Osteoblast (primary cell): ENCODE measurements at regions not wholly inside any gene's neighbourhood (a gene's known extent, or its start where the extent isn't known, plus 50 kb on each side); places are given as distances from the start of the nearest gene placed in this dataset.

Source experiments
- DNase-seq: peaks from one replicate; pipeline ENCODE4 v3.0.0; 2011; ENCODE audit warnings: low spot score, mixed read lengths; ENCODE audit not compliant: insufficient read length; ENCODE audit errors: missing footprints
- H2AFZ ChIP-seq: 2 replicates; pipeline ENCODE4 v1.6.0; 2011; ENCODE audit warnings: mild to moderate bottlenecking, low read length
- H3K27ac ChIP-seq: 2 replicates; pipeline ENCODE4 v1.5.1; 2011; ENCODE audit warnings: mild to moderate bottlenecking, low read depth, low read length, moderate library complexity
- H3K27me3 ChIP-seq: 2 replicates; pipeline ENCODE4 v1.6.0; 2012; ENCODE audit warnings: mild to moderate bottlenecking, control low read depth, inconsistent platforms, low read length, moderate library complexity; ENCODE audit not compliant: insufficient read depth
- H3K36me3 ChIP-seq: 2 replicates; pipeline ENCODE4 v1.5.1; 2011; ENCODE audit warnings: mild to moderate bottlenecking, low read length, control low read depth, moderate library complexity; ENCODE audit not compliant: insufficient read depth
- H3K4me1 ChIP-seq: 2 replicates; pipeline ENCODE4 v1.5.1; 2011; ENCODE audit warnings: mild to moderate bottlenecking, low read length, control low read depth, moderate library complexity; ENCODE audit not compliant: insufficient read depth
- H3K4me2 ChIP-seq: 2 replicates; pipeline ENCODE4 v1.6.0; 2011; ENCODE audit warnings: mild to moderate bottlenecking, low read length; ENCODE audit not compliant: insufficient read depth
- H3K4me3 ChIP-seq: fragments of 200-600 bp; sonication (generic); 3 replicates; pipeline ENCODE4 v1.5.1; 2012; ENCODE audit warnings: mild to moderate bottlenecking, low read length, inconsistent platforms; ENCODE audit not compliant: insufficient read depth
- H3K79me2 ChIP-seq: 2 replicates; pipeline ENCODE4 v1.6.0; 2012; ENCODE audit warnings: mild to moderate bottlenecking, low read length, control low read depth, inconsistent platforms; ENCODE audit not compliant: insufficient read depth
- H3K9me3 ChIP-seq: 2 replicates; pipeline ENCODE4 v1.5.1; 2011; ENCODE audit warnings: low read depth, low read length, control low read depth
- H4K20me1 ChIP-seq: 2 replicates; pipeline ENCODE4 v1.6.0; 2012; ENCODE audit warnings: mild to moderate bottlenecking, low read length, control low read depth; ENCODE audit not compliant: insufficient read depth
- TF ChIP-seq, protein P1 (sequence below): IDR thresholded peaks from 2 replicates; pipeline ENCODE4 v1.5.1; 2011; ENCODE audit warnings: mild to moderate bottlenecking, low read depth, low read length, moderate library complexity; ENCODE audit errors: extremely low read depth

GRCh38 chr4:175932116-175932515 lies 120.1 kb upstream of the GPM6A start:
- Histone ChIP-seq H3K27me3 (no peaks in the 10 kb centered on the region), H4K20me1 (no peaks in the 10 kb centered on the region), H3K36me3 (no peaks in the 10 kb centered on the region), H3K4me2 (no peak overlapping the region), H2AFZ (no peak overlapping the region), H3K9me3 (no peaks in the 10 kb centered on the region), H3K27ac (no peak overlapping the region), H3K79me2 (no peaks in the 10 kb centered on the region), H3K4me1 (no peaks in the 10 kb centered on the region), H3K4me3 (no peak overlapping the region)
- no peak for DNase-seq
- TF ChIP-seq, protein P1, sequence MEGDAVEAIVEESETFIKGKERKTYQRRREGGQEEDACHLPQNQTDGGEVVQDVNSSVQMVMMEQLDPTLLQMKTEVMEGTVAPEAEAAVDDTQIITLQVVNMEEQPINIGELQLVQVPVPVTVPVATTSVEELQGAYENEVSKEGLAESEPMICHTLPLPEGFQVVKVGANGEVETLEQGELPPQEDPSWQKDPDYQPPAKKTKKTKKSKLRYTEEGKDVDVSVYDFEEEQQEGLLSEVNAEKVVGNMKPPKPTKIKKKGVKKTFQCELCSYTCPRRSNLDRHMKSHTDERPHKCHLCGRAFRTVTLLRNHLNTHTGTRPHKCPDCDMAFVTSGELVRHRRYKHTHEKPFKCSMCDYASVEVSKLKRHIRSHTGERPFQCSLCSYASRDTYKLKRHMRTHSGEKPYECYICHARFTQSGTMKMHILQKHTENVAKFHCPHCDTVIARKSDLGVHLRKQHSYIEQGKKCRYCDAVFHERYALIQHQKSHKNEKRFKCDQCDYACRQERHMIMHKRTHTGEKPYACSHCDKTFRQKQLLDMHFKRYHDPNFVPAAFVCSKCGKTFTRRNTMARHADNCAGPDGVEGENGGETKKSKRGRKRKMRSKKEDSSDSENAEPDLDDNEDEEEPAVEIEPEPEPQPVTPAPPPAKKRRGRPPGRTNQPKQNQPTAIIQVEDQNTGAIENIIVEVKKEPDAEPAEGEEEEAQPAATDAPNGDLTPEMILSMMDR = no peak

DNA sequence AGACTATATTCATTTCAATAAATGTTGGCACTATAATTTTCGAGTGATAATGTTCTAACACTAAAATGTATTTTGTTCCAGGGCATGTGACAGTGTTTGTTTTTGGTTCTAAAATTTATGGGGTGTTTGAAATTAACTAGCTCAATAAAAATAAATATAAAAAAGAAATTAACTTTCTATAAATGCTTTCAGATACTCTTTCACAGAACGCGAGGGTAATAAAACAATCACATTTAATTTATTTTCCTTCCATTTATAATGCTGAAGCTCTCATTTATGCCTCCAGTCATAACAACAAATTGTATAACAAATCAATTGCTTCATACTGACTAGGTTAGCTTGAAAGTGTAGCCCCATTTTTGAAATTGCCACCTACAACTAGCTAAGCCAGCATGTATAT lies 122.4 kb upstream of the GPM6A start:
- Histone ChIP-seq H3K27ac (no peak overlapping the region), H3K4me3 (no peak overlapping the region), H3K79me2 (no peaks in the 10 kb centered on the region), H3K4me1 (no peaks in the 10 kb centered on the region), H2AFZ (no peak overlapping the region), H4K20me1 (no peaks in the 10 kb centered on the region), H3K4me2 (no peak overlapping the region), H3K36me3 (no peaks in the 10 kb centered on the region), H3K9me3 (no peaks in the 10 kb centered on the region), H3K27me3 (no peaks in the 10 kb centered on the region)
- DNase-seq = no peak
- TF ChIP-seq, protein P1 = no peak

DNA sequence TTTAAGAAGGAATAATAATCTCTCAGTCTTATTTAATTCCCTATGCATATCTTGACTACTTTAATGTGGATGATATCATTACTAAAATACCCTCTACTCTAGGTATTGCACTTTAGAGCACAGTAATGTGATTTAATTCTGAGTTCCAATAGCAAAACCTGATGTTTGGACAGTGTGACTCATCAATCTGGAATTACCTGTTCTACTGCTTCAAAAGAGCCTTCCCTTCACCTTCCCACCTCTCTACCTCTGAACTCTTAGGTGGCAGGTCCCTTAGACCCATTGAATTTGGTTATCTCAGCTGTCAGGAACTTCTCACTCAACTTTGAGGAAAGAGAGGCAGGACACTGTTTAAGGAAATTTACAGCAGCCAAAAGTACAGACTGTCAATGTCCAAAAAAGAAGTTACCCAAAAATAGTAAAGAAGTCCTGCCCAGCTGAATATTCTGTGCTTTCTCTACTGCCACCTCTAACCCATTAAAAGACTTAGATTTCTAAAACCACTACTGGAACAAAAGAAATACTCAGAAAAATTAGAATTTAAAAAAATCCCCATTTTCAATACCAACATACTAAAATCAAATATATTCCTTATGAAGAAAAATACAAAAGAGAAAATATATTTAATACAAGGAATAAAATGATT lies 123.1 kb upstream of the GPM6A start:
- TF ChIP-seq, protein P1 = no peak
- no peak overlapping the region for H2AFZ ChIP-seq

GRCh38 chr4:175944126-175944910 lies 121.3 kb upstream of the WDR17 start:
- Histone ChIP-seq H3K4me1 (peaks cover 6% of the 10 kb centered on the region), H3K9me3 (no peaks in the 10 kb centered on the region), H3K36me3 (no peaks in the 10 kb centered on the region), H3K27me3 (no peaks in the 10 kb centered on the region), H3K4me3 (no peak overlapping the region), H3K79me2 (no peaks in the 10 kb centered on the region), H3K4me2 (no peak overlapping the region), H3K27ac (no peak overlapping the region), H4K20me1 (no peaks in the 10 kb centered on the region), H2AFZ (no peak overlapping the region)
- TF ChIP-seq, protein P1 = no peak
- no peak for DNase-seq

More for the DNA sequence above, 123.1 kb upstream of the GPM6A start:
- Histone ChIP-seq H3K4me1 (no peaks in the 10 kb centered on the region), H3K4me2 (no peak overlapping the region), H3K27me3 (no peaks in the 10 kb centered on the region), H3K27ac (no peak overlapping the region), H3K9me3 (no peaks in the 10 kb centered on the region), H3K36me3 (no peaks in the 10 kb centered on the region), H3K79me2 (no peaks in the 10 kb centered on the region), H3K4me3 (no peak overlapping the region), H4K20me1 (no peaks in the 10 kb centered on the region)
- DNase-seq = no peak
